ENCODE measurements at regions not wholly inside any gene's neighbourhood (a gene's known extent, or its start where the extent isn't known, plus 50 kb on each side); places are given as distances from the start of the nearest gene placed in this dataset.
A peak's percentile ranks its signal among the peaks of the same experiment; 100 is the strongest.

DNA sequence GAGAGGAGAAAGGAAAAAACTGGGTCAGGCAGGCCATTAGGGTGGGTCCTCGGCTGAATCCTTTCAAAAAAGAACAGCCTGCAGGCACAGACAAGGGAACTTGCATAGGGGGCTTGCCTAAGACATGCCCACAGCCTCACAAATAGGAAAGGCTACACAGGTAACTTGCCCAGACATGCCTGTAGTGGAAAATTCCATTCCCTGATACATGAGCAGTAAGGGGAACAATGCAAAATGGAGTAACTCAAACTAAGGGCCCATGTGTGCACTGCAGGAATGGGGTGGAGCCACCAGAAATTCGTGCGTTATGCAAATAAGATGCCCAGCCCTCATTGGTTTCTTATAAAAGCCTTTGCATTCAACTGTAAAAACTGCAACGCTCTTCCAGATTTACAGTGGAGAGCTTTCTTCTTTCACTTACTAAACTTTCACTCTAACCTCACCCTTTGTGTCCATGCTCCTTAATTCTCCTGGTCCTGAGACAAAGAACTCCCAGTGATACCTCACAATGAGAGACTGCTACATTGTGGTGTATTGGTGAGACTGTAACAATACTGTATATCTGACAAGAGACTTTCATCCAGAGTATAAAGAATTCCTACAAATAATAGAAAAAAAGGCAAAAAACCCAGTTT lies 59.5 kb upstream of the SLITRK1 start:
- H2AFZ ChIP-seq (replicated peaks; ENCODE audit: low read length, poor library complexity): peak overlapping the region; percentile 75
- CTCF ChIA-PET: interaction anchor here (0.6 kb wide), 1 partner anchor 227 kb away, joined by 4 read pairs; no protein-coding TSS in a partner anchor
- no peaks in the 10 kb centered on the region for H3K79me1 ChIP-seq (ENCODE audit: low read depth in 1 of 2, low read length in 2 of 2)
- no peak overlapping the region for H2BK20ac ChIP-seq (ENCODE audit: low read depth, low read length)
- H4K5ac ChIP-seq (ENCODE audit: low read depth, low read length): no peak overlapping the region; the same call in 1 of the 2 replicates
- H3K27me3 ChIP-seq (ENCODE audit: control insufficient read depth, insufficient read depth, low read length): no peaks in the 10 kb centered on the region
- no peaks in the 10 kb centered on the region; the same call in 1 of the 2 replicates for H3K9me3 ChIP-seq (ENCODE audit: control insufficient read depth, insufficient read depth, low read length)
- intact Hi-C loops (cut with micrococcal nuclease) (no loop called here), dilution Hi-C loops (cut with HindIII; ENCODE audit: low sequenced_read_pairs, unreplicated experiment) (no loop called here), in situ Hi-C loops (cut with MboI; ENCODE audit: low sequenced_read_pairs) (no loop called here)
- no peak overlapping the region for H3K27ac ChIP-seq (ENCODE audit: insufficient read depth, low read length)
- H2BK15ac ChIP-seq (ENCODE audit: low read depth, low read length): no peak overlapping the region
- H3K4ac ChIP-seq (ENCODE audit: low read depth, low read length): no peak overlapping the region
- H3K36me3 ChIP-seq (ENCODE audit: control insufficient read depth, insufficient read depth, low read length): no peaks in the 10 kb centered on the region
- no peak overlapping the region for H3K14ac ChIP-seq (replicated peaks; ENCODE audit: low read depth, low read length)
- no peaks in the 10 kb centered on the region for H3K4me1 ChIP-seq (ENCODE audit: control insufficient read depth, insufficient read depth, low read length)
- no peaks in the 10 kb centered on the region for H4K20me1 ChIP-seq (ENCODE audit: insufficient read depth, low read length)
- H2BK5ac ChIP-seq (ENCODE audit: low read depth, low read length, poor library complexity, severe bottlenecking): peak overlapping the region; percentile 5
- peak overlapping the region in 1 of 2 experiments; percentile 65; a peak in 2 of 4 replicates for H4K8ac ChIP-seq (ENCODE audit: low read depth in 2 of 2, low read length in 2 of 2)
- no peaks in the 10 kb centered on the region for H3K9me1 ChIP-seq (ENCODE audit: insufficient read depth, low read length)
- H3K23ac ChIP-seq (ENCODE audit: low read depth, low read length): no peak overlapping the region
- H3K18ac ChIP-seq (ENCODE audit: low read depth, low read length): peak overlapping the region; percentile 70; the same call in 1 of the 2 replicates
- no peak for ATAC-seq (ENCODE audit: low read depth)
- no CpG with 5 or more reads among the region's 4 CpGs for WGBS, 2 experiments (ENCODE audit: extremely low coverage in 2 of 2, insufficient read length in 1 of 2)
- POLR2A ChIA-PET (ENCODE audit: unreplicated experiment): no interaction called here
- DNase-seq: no peak
- H2AK9ac ChIP-seq (replicated peaks; ENCODE audit: low read depth, low read length, poor library complexity): peak overlapping the region; percentile 9
- no peak overlapping the region for H2AK5ac ChIP-seq (ENCODE audit: low read depth, low read length)
- H3K9ac ChIP-seq (ENCODE audit: low read depth, low read length): no peak overlapping the region
- no peak overlapping the region for H3K4me2 ChIP-seq (ENCODE audit: low read depth, low read length)
- H4K91ac ChIP-seq (ENCODE audit: insufficient read depth, low read depth, low read length): no peak overlapping the region
- H2BK120ac ChIP-seq (ENCODE audit: low read depth, low read length): 0 out of 2 replicates have a peak overlapping the region, but pooled peaks have one; percentile 54
- TF ChIP-seq, protein P1, sequence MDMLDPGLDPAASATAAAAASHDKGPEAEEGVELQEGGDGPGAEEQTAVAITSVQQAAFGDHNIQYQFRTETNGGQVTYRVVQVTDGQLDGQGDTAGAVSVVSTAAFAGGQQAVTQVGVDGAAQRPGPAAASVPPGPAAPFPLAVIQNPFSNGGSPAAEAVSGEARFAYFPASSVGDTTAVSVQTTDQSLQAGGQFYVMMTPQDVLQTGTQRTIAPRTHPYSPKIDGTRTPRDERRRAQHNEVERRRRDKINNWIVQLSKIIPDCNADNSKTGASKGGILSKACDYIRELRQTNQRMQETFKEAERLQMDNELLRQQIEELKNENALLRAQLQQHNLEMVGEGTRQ (IDR thresholded peaks at IDR 0.05; ENCODE audit: low read depth, low read length): no peak
- no peak for TF ChIP-seq POLR2A (IDR thresholded peaks at IDR 0.05; ENCODE audit: low read depth, low read length)
- TF ChIP-seq BHLHE40 (IDR thresholded peaks at IDR 0.05; ENCODE audit: low read depth, low read length): no peak
- TF ChIP-seq MXI1 (IDR thresholded peaks at IDR 0.05; ENCODE audit: borderline replicate concordance, low read depth, low read length): no peak
- TF ChIP-seq, protein P2, sequence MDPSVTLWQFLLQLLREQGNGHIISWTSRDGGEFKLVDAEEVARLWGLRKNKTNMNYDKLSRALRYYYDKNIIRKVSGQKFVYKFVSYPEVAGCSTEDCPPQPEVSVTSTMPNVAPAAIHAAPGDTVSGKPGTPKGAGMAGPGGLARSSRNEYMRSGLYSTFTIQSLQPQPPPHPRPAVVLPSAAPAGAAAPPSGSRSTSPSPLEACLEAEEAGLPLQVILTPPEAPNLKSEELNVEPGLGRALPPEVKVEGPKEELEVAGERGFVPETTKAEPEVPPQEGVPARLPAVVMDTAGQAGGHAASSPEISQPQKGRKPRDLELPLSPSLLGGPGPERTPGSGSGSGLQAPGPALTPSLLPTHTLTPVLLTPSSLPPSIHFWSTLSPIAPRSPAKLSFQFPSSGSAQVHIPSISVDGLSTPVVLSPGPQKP (IDR thresholded peaks at IDR 0.05; ENCODE audit: borderline replicate concordance, low read depth, low read length): no peak
- TF ChIP-seq RAD21 (IDR thresholded peaks at IDR 0.05; ENCODE audit: low read length): no peak
- no peak for TF ChIP-seq RFX5 (IDR thresholded peaks at IDR 0.05; ENCODE audit: low read depth, low read length)
- TF ChIP-seq CEBPB (IDR thresholded peaks at IDR 0.05; ENCODE audit: low read depth, low read length): no peak
- no peak for TF ChIP-seq MAFK (IDR thresholded peaks at IDR 0.05; ENCODE audit: low read depth, low read length)
- no peak for TF ChIP-seq SMC3 (IDR thresholded peaks at IDR 0.05; ENCODE audit: low read depth, low read length)
- TF ChIP-seq CTCF (conservative IDR thresholded peaks at IDR 0.05; ENCODE audit: low read depth, low read length): no peak
- TF ChIP-seq FOS (IDR thresholded peaks at IDR 0.05; ENCODE audit: low read depth, low read length): no peak
- no peak for TF ChIP-seq RCOR1 (IDR thresholded peaks at IDR 0.05; ENCODE audit: insufficient replicate concordance, low read length)
- H3K56ac ChIP-seq (ENCODE audit: extremely low read depth, insufficient read depth, low read length): no peak overlapping the region
- no TSS peak for BruUV-seq (replicated peaks)
- no peak overlapping the region for H3K4me3 ChIP-seq (ENCODE audit: insufficient read depth, low read depth, low read length)

All from IMR-90 (cell line).